ENCODE measurements at regions not wholly inside any gene's neighbourhood (a gene's known extent, or its start where the extent isn't known, plus 50 kb on each side); places are given as distances from the start of the nearest gene placed in this dataset.

GRCh38 chr16:65515193-65515592, 393.3 kb upstream of the CDH11 start:
- Histone ChIP-seq H3K27ac (no peak overlapping the region), H3K27me3 (no peaks in the 10 kb centered on the region), H3K9me3 (no peaks in the 10 kb centered on the region), H3K4me3 (no peak overlapping the region), H3K4me1 (peaks cover 0 to 16% (median 7%) of the 10 kb centered on the region in 4 donors), H3K36me3 (no peaks in the 10 kb centered on the region)
- no peak for DNase-seq
- WGBS, 2 donors, result 64 to 69% methylated on average over 4 of the region's 4 CpGs
- intact Hi-C loops (cut with DNase I), result no loop called here
- TF ChIP-seq POLR2AphosphoS5 (IDR thresholded peaks at IDR 0.05) (no peak), POLR2A (IDR thresholded peaks at IDR 0.05) (no peak), CTCF (IDR thresholded peaks at IDR 0.05) (no peak), EP300 (IDR thresholded peaks at IDR 0.05) (no peak)

GRCh38 chr16:65510850-65511249, 389.0 kb upstream of the CDH11 start:
- WGBS, 2 donors, result 67 to 71% methylated on average over 7 of the region's 7 CpGs

GRCh38 chr16:65510241-65510640, 388.4 kb upstream of the CDH11 start:
- DNase-seq, result no peak
- TF ChIP-seq CTCF (IDR thresholded peaks at IDR 0.05), result no peak
- no peak for TF ChIP-seq POLR2A (IDR thresholded peaks at IDR 0.05)
- TF ChIP-seq POLR2AphosphoS5 (IDR thresholded peaks at IDR 0.05), result no peak
- no peak for TF ChIP-seq EP300 (IDR thresholded peaks at IDR 0.05)
- Histone ChIP-seq H3K27me3 (no peaks in the 10 kb centered on the region), H3K36me3 (no peaks in the 10 kb centered on the region), H3K27ac (no peak overlapping the region), H3K4me3 (no peak overlapping the region), H3K4me1 (peaks cover 0 to 9% (median 3%) of the 10 kb centered on the region in 4 donors), H3K9me3 (no peaks in the 10 kb centered on the region)
- intact Hi-C loops (cut with DNase I), result no loop called here
- 59 to 75% methylated on average over 3 of the region's 3 CpGs for WGBS, 2 donors

More at GRCh38 chr16:65510850-65511249, 389.0 kb upstream of the CDH11 start:
- Histone ChIP-seq H3K4me1 (peaks cover 0 to 15% (median 7%) of the 10 kb centered on the region in 4 donors), H3K27me3 (no peaks in the 10 kb centered on the region), H3K9me3 (no peaks in the 10 kb centered on the region), H3K4me3 (no peak overlapping the region), H3K27ac (no peak overlapping the region), H3K36me3 (no peaks in the 10 kb centered on the region)
- intact Hi-C loops (cut with DNase I), result no loop called here
- no peak for DNase-seq
- TF ChIP-seq CTCF (IDR thresholded peaks at IDR 0.05) (no peak), EP300 (IDR thresholded peaks at IDR 0.05) (no peak), POLR2AphosphoS5 (IDR thresholded peaks at IDR 0.05) (no peak), POLR2A (IDR thresholded peaks at IDR 0.05) (no peak)

- 59 to 75% methylated on average over 4 of the region's 4 CpGs for WGBS, 2 donors
Measured at GRCh38 chr16:65509172-65509571, 387.3 kb upstream of the CDH11 start.

More at GRCh38 chr16:65509172-65509571, 387.3 kb upstream of the CDH11 start:
- DNase-seq, result no peak
- Histone ChIP-seq H3K27me3 (no peaks in the 10 kb centered on the region), H3K36me3 (no peaks in the 10 kb centered on the region), H3K9me3 (no peaks in the 10 kb centered on the region), H3K4me3 (no peak overlapping the region), H3K27ac (no peak overlapping the region), H3K4me1 (no peaks in the 10 kb centered on the region)
- TF ChIP-seq EP300 (IDR thresholded peaks at IDR 0.05) (no peak), CTCF (IDR thresholded peaks at IDR 0.05) (no peak), POLR2A (IDR thresholded peaks at IDR 0.05) (no peak), POLR2AphosphoS5 (IDR thresholded peaks at IDR 0.05) (no peak)
- intact Hi-C loops (cut with DNase I), result no loop called here
